HEK293 (cell line): ENCODE measurements at regions not wholly inside any gene's neighbourhood (a gene's known extent, or its start where the extent isn't known, plus 50 kb on each side); places are given as distances from the start of the nearest gene placed in this dataset.

Experiments used
- CTCF ChIP-seq: fragments of 450-650 bp; formaldehyde crosslinking; IDR thresholded peaks from 2 replicates; pipeline ENCODE4 v1.5.1; 2016; ENCODE audit warnings: missing biosample characterization, missing genetic modification characterization
- GLIS1 ChIP-seq: fragments of 450-650 bp; formaldehyde crosslinking; IDR thresholded peaks from 2 replicates; pipeline ENCODE4 v1.5.1; 2016; ENCODE audit warnings: missing biosample characterization, missing genetic modification characterization
- KLF1 ChIP-seq: fragments of 450-650 bp; formaldehyde crosslinking; IDR thresholded peaks from 2 replicates; pipeline ENCODE4 v1.5.1; 2016; ENCODE audit warnings: missing biosample characterization, missing genetic modification characterization
- PATZ1 ChIP-seq: fragments of 450-650 bp; formaldehyde crosslinking; IDR thresholded peaks from 2 replicates; pipeline ENCODE4 v1.5.1; 2016; ENCODE audit warnings: missing biosample characterization, missing genetic modification characterization
- YY1 ChIP-seq: fragments of 450-650 bp; formaldehyde crosslinking; IDR thresholded peaks from 2 replicates; pipeline ENCODE4 v1.5.1; 2018; ENCODE audit warnings: missing biosample characterization, missing genetic modification characterization
- ZBTB8A ChIP-seq: fragments of 450-650 bp; formaldehyde crosslinking; IDR thresholded peaks from 2 replicates; pipeline ENCODE4 v1.5.1; 2016; ENCODE audit warnings: missing biosample characterization, missing genetic modification characterization
- ZNF138 ChIP-seq: fragments of 450-650 bp; formaldehyde crosslinking; IDR thresholded peaks from 2 replicates; pipeline ENCODE4 v1.5.1; 2016; ENCODE audit warnings: missing biosample characterization, missing genetic modification characterization, borderline replicate concordance
- ZNF274 ChIP-seq, 2 experiments: fragments of 200-500 bp in 1 of 2; fragments of 450-650 bp in 1 of 2; sonication (Bioruptor generic) in 1 of 2; formaldehyde crosslinking in 1 of 2; IDR thresholded peaks; 2 replicates each; pipeline versions ENCODE4 v1.5.1 to v1.6.1; 2014 to 2016; ENCODE audit warnings: borderline replicate concordance in 1 of 2, inconsistent platforms in 1 of 2, low read length in 1 of 2, missing biosample characterization in 1 of 2, missing genetic modification characterization in 1 of 2
- ZNF629 ChIP-seq: fragments of 450-650 bp; formaldehyde crosslinking; IDR thresholded peaks from 2 replicates; pipeline ENCODE4 v1.5.1; 2017; ENCODE audit warnings: missing biosample characterization, missing genetic modification characterization
- ZNF639 ChIP-seq: fragments of 450-650 bp; formaldehyde crosslinking; IDR thresholded peaks from 2 replicates; pipeline ENCODE4 v1.5.1; 2016; ENCODE audit warnings: missing biosample characterization, missing genetic modification characterization
- ZNF664 ChIP-seq: fragments of 450-650 bp; formaldehyde crosslinking; IDR thresholded peaks from 2 replicates; pipeline ENCODE4 v1.5.1; 2016; ENCODE audit warnings: missing biosample characterization, missing genetic modification characterization
- ZNF76 ChIP-seq: fragments of 450-650 bp; formaldehyde crosslinking; IDR thresholded peaks from 2 replicates; pipeline ENCODE4; 2016; ENCODE audit warnings: low read depth, missing biosample characterization, missing genetic modification characterization, borderline replicate concordance
- TF ChIP-seq, protein P1 (sequence below): fragments of 450-650 bp; formaldehyde crosslinking; IDR thresholded peaks from 2 replicates; pipeline ENCODE4 v1.5.1; 2016; ENCODE audit warnings: missing biosample characterization, missing genetic modification characterization

GRCh38 chr19:31596751-31597150 is 247.5 kb upstream of the TSHZ3 start:
- no peak for TF ChIP-seq YY1 (tag by site-specific recombination)
- TF ChIP-seq CTCF (tag by site-specific recombination) = no peak
- TF ChIP-seq ZNF664 (tag by site-specific recombination) = no peak
- no peak for TF ChIP-seq ZNF274 (IDR thresholded peaks at IDR 0.05; ENCODE audit: low read length)
- no peak for TF ChIP-seq ZNF274 (tag by site-specific recombination; IDR thresholded peaks at IDR 0.05; ENCODE audit: borderline replicate concordance)
- TF ChIP-seq ZBTB8A = no peak
- TF ChIP-seq, protein P1, sequence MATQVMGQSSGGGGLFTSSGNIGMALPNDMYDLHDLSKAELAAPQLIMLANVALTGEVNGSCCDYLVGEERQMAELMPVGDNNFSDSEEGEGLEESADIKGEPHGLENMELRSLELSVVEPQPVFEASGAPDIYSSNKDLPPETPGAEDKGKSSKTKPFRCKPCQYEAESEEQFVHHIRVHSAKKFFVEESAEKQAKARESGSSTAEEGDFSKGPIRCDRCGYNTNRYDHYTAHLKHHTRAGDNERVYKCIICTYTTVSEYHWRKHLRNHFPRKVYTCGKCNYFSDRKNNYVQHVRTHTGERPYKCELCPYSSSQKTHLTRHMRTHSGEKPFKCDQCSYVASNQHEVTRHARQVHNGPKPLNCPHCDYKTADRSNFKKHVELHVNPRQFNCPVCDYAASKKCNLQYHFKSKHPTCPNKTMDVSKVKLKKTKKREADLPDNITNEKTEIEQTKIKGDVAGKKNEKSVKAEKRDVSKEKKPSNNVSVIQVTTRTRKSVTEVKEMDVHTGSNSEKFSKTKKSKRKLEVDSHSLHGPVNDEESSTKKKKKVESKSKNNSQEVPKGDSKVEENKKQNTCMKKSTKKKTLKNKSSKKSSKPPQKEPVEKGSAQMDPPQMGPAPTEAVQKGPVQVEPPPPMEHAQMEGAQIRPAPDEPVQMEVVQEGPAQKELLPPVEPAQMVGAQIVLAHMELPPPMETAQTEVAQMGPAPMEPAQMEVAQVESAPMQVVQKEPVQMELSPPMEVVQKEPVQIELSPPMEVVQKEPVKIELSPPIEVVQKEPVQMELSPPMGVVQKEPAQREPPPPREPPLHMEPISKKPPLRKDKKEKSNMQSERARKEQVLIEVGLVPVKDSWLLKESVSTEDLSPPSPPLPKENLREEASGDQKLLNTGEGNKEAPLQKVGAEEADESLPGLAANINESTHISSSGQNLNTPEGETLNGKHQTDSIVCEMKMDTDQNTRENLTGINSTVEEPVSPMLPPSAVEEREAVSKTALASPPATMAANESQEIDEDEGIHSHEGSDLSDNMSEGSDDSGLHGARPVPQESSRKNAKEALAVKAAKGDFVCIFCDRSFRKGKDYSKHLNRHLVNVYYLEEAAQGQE (tag by site-specific recombination) = no peak
- no peak for TF ChIP-seq PATZ1 (tag by site-specific recombination)
- no peak for TF ChIP-seq GLIS1 (tag by site-specific recombination)
- TF ChIP-seq ZNF629 = no peak
- TF ChIP-seq KLF1 (tag by site-specific recombination) = no peak
- no peak for TF ChIP-seq ZNF76
- TF ChIP-seq ZNF138 (tag by site-specific recombination) = no peak
- TF ChIP-seq ZNF639 (tag by site-specific recombination) = no peak
